WTC11 (cell line): ENCODE measurements at regions not wholly inside any gene's neighbourhood (a gene's known extent, or its start where the extent isn't known, plus 50 kb on each side); places are given as distances from the start of the nearest gene placed in this dataset.

Source experiments
- ATAC-seq: fragments of 200-7000 bp; cut with Tn5 transposase; 2 replicates; pipeline ENCODE4 v1.10.0; 2021; ENCODE audit warnings: mild to moderate bottlenecking, moderate library complexity
- CTCF ChIA-PET: fragments of 300-600 bp; sonication (Branson Sonifier 250); formaldehyde crosslinking; loops from one replicate; lab custom pipeline; 2021; ENCODE audit warnings: antibody characterized with exemption; lab: Charles Lee
- POLR2A ChIA-PET: fragments of 350-600 bp; sonication (Branson Sonifier 250); formaldehyde crosslinking; loops from one replicate; lab custom pipeline; 2021; ENCODE audit warnings: antibody characterized with exemption; lab: Charles Lee
- DNase-seq: peaks from one replicate; pipeline ENCODE4 v3.0.0; 2021; ENCODE audit warnings: low spot score
- H3K27ac Mint-ChIP-seq: 2 replicates; pipeline ENCODE4 v1.8.0; 2021; ENCODE audit warnings: mixed read lengths
- H3K27me3 Mint-ChIP-seq: 2 replicates; pipeline ENCODE4 v1.8.0; 2021; ENCODE audit warnings: low read depth, mild to moderate bottlenecking, moderate library complexity, mixed read lengths
- H3K36me3 Mint-ChIP-seq: 2 replicates; pipeline ENCODE4 v1.8.0; 2021; ENCODE audit warnings: mixed read lengths
- H3K4me1 Mint-ChIP-seq: 2 replicates; pipeline ENCODE4 v1.8.0; 2022; ENCODE audit warnings: mixed read lengths
- H3K4me3 Mint-ChIP-seq: 2 replicates; pipeline ENCODE4 v1.8.0; 2021; ENCODE audit warnings: mild to moderate bottlenecking, moderate library complexity, mixed read lengths
- H3K9me3 Mint-ChIP-seq: 2 replicates; pipeline ENCODE4 v1.8.0; 2021; ENCODE audit warnings: mixed read lengths
- AFF4 ChIP-seq: sonication (generic); formaldehyde crosslinking; IDR thresholded peaks from 2 replicates; pipeline ENCODE4 v1.8.1; 2023; ENCODE audit warnings: mild to moderate bottlenecking, missing genetic modification reagents, borderline replicate concordance
- ATF2 ChIP-seq: sonication (generic); formaldehyde crosslinking; IDR thresholded peaks from 2 replicates; pipeline ENCODE4 v1.8.1; 2022; ENCODE audit warnings: low read depth, missing genetic modification reagents, borderline replicate concordance
- ESRRA ChIP-seq: sonication (generic); formaldehyde crosslinking; IDR thresholded peaks from 2 replicates; pipeline ENCODE4 v1.8.1; 2022; ENCODE audit warnings: mild to moderate bottlenecking, missing genetic modification reagents, borderline replicate concordance
- FOXK1 ChIP-seq: sonication (generic); formaldehyde crosslinking; IDR thresholded peaks from 2 replicates; pipeline ENCODE4 v1.8.0; 2022; ENCODE audit warnings: mild to moderate bottlenecking, moderate library complexity, missing genetic modification reagents
- HMGA2 ChIP-seq: fragments of 250-450 bp; sonication (Bioruptor Pico); IDR thresholded peaks from 2 replicates; pipeline ENCODE4 v1.4.0; 2021; ENCODE audit warnings: mild to moderate bottlenecking, moderate library complexity
- KAT7 ChIP-seq: sonication (generic); formaldehyde crosslinking; IDR thresholded peaks from 2 replicates; pipeline ENCODE4 v1.8.1; 2023; ENCODE audit warnings: missing genetic modification reagents, mild to moderate bottlenecking, borderline replicate concordance
- MXD4 ChIP-seq: fragments of 250-450 bp; sonication (Bioruptor Pico); IDR thresholded peaks from 2 replicates; pipeline ENCODE4 v1.8.0; 2021; ENCODE audit warnings: mild to moderate bottlenecking, moderate library complexity, borderline replicate concordance
- NFATC4 ChIP-seq: fragments of 250-450 bp; sonication (Bioruptor Pico); IDR thresholded peaks from 2 replicates; pipeline ENCODE4 v1.9.0; 2021; ENCODE audit warnings: mild to moderate bottlenecking
- NFYB ChIP-seq: sonication (generic); formaldehyde crosslinking; conservative IDR thresholded peaks from 2 replicates; pipeline ENCODE4 v1.8.0; 2022; ENCODE audit warnings: low read depth, missing genetic modification reagents
- NR1H2 ChIP-seq: sonication (generic); formaldehyde crosslinking; IDR thresholded peaks from 2 replicates; pipeline ENCODE4 v1.9.0; 2021; ENCODE audit warnings: mild to moderate bottlenecking, moderate library complexity, missing genetic modification reagents
- NR3C1 ChIP-seq: sonication (generic); formaldehyde crosslinking; conservative IDR thresholded peaks from 2 replicates; pipeline ENCODE4 v1.8.1; 2023; ENCODE audit warnings: low read depth, mild to moderate bottlenecking, missing genetic modification reagents
- RELA ChIP-seq: sonication (generic); formaldehyde crosslinking; IDR thresholded peaks from 2 replicates; pipeline ENCODE4 v1.8.1; 2022; ENCODE audit warnings: missing genetic modification reagents, mild to moderate bottlenecking, borderline replicate concordance
- SMAD3 ChIP-seq: sonication (generic); formaldehyde crosslinking; IDR thresholded peaks from 2 replicates; pipeline ENCODE4 v1.8.0; 2022; ENCODE audit warnings: missing genetic modification reagents, mild to moderate bottlenecking, borderline replicate concordance
- SMAD4 ChIP-seq: sonication (generic); formaldehyde crosslinking; IDR thresholded peaks from 2 replicates; pipeline ENCODE4 v1.8.0; 2022; ENCODE audit warnings: mild to moderate bottlenecking, missing genetic modification reagents
- TEAD1 ChIP-seq: sonication (generic); formaldehyde crosslinking; IDR thresholded peaks from 2 replicates; pipeline ENCODE4 v1.8.0; 2022; ENCODE audit warnings: mild to moderate bottlenecking, missing genetic modification reagents
- USF1 ChIP-seq: sonication (generic); formaldehyde crosslinking; IDR thresholded peaks from 2 replicates; pipeline ENCODE4 v1.8.0; 2022; ENCODE audit warnings: mild to moderate bottlenecking, missing genetic modification reagents
- ZNF263 ChIP-seq: sonication (generic); formaldehyde crosslinking; IDR thresholded peaks from 2 replicates; pipeline ENCODE4 v1.8.1; 2022; ENCODE audit warnings: low read depth, mild to moderate bottlenecking, moderate library complexity, missing genetic modification reagents
- ZNF317 ChIP-seq: sonication (generic); formaldehyde crosslinking; IDR thresholded peaks from 2 replicates; pipeline ENCODE4 v1.8.1; 2023; ENCODE audit warnings: low read depth, mild to moderate bottlenecking, moderate library complexity, missing genetic modification reagents, borderline replicate concordance
- TF ChIP-seq, protein P1 (sequence below): fragments of 200-600 bp; IDR thresholded peaks from 2 replicates; pipeline ENCODE4 v1.8.0; 2022; ENCODE audit warnings: antibody characterized with exemption
- TF ChIP-seq, protein P2 (sequence below): sonication (generic); formaldehyde crosslinking; IDR thresholded peaks from 2 replicates; pipeline ENCODE4 v1.8.0; 2022; ENCODE audit warnings: mild to moderate bottlenecking, missing genetic modification reagents

- H3K4me1 Mint-ChIP-seq, result no peaks in the 10 kb centered on the region
- H3K9me3 Mint-ChIP-seq, result no peaks in the 10 kb centered on the region
- H3K36me3 Mint-ChIP-seq, result no peaks in the 10 kb centered on the region
- POLR2A ChIA-PET, result no interaction called here
- DNase-seq (no peak), ATAC-seq (no peak)
- CTCF ChIA-PET, result no interaction called here
- no peak overlapping the region for H3K4me3 Mint-ChIP-seq
- TF ChIP-seq RELA (no peak), KAT7 (CRISPR knock-in tag) (no peak), TEAD1 (CRISPR knock-in tag) (no peak), AFF4 (CRISPR knock-in tag) (no peak)
- no peak overlapping the region for H3K27ac Mint-ChIP-seq
- no peaks in the 10 kb centered on the region for H3K27me3 Mint-ChIP-seq
Measured at GRCh38 chrY:7204456-7204855, 292.9 kb upstream of the AMELY start.

DNA sequence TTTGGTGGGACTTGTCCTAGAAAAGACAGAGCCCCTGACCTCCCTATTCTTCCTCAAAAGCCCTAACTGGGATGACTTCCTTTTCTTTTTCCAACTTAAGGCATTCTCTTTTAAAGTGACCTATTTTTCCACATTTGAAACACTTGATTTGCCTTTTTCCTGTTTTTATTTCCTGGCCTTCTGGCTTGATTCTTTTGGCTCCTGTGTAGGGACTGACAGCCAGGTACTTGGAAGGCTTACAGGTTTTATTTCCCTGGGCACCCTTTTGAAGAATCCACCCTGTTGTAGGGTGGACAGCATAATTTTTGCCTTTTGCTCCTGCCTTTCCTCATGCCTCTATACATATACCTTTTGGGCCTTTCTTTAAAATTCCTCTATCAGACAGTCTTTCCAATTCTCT is 271.0 kb upstream of the AMELY start:
- no peaks in the 10 kb centered on the region for H3K36me3 Mint-ChIP-seq
- H3K9me3 Mint-ChIP-seq, result no peaks in the 10 kb centered on the region
- H3K27me3 Mint-ChIP-seq, result no peaks in the 10 kb centered on the region
- H3K27ac Mint-ChIP-seq, result no peak overlapping the region
- H3K4me3 Mint-ChIP-seq, result no peak overlapping the region
- CTCF ChIA-PET, result no interaction called here
- no peak for DNase-seq
- POLR2A ChIA-PET, result no interaction called here
- ATAC-seq, result no peak
- no peaks in the 10 kb centered on the region for H3K4me1 Mint-ChIP-seq
- TF ChIP-seq NR1H2 (CRISPR knock-in tag), result no peak
- TF ChIP-seq KAT7 (CRISPR knock-in tag), result no peak
- no peak for TF ChIP-seq ZNF317 (CRISPR knock-in tag)
- TF ChIP-seq ZNF263 (CRISPR knock-in tag), result no peak
- TF ChIP-seq, protein P1, sequence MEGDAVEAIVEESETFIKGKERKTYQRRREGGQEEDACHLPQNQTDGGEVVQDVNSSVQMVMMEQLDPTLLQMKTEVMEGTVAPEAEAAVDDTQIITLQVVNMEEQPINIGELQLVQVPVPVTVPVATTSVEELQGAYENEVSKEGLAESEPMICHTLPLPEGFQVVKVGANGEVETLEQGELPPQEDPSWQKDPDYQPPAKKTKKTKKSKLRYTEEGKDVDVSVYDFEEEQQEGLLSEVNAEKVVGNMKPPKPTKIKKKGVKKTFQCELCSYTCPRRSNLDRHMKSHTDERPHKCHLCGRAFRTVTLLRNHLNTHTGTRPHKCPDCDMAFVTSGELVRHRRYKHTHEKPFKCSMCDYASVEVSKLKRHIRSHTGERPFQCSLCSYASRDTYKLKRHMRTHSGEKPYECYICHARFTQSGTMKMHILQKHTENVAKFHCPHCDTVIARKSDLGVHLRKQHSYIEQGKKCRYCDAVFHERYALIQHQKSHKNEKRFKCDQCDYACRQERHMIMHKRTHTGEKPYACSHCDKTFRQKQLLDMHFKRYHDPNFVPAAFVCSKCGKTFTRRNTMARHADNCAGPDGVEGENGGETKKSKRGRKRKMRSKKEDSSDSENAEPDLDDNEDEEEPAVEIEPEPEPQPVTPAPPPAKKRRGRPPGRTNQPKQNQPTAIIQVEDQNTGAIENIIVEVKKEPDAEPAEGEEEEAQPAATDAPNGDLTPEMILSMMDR, result no peak

- TF ChIP-seq USF1 (no peak), NR3C1 (CRISPR knock-in tag) (no peak), SMAD4 (CRISPR knock-in tag) (no peak), NFYB (CRISPR knock-in tag) (no peak), NFATC4 (CRISPR knock-in tag) (no peak), FOXK1 (CRISPR knock-in tag) (no peak), MXD4 (CRISPR knock-in tag) (no peak), ATF2 (CRISPR knock-in tag) (no peak), HMGA2 (CRISPR knock-in tag) (no peak), NR1H2 (CRISPR knock-in tag) (no peak), KAT7 (CRISPR knock-in tag) (no peak), SMAD3 (CRISPR knock-in tag) (no peak), RELA (no peak), ESRRA (CRISPR knock-in tag) (no peak)
- TF ChIP-seq, protein P2, sequence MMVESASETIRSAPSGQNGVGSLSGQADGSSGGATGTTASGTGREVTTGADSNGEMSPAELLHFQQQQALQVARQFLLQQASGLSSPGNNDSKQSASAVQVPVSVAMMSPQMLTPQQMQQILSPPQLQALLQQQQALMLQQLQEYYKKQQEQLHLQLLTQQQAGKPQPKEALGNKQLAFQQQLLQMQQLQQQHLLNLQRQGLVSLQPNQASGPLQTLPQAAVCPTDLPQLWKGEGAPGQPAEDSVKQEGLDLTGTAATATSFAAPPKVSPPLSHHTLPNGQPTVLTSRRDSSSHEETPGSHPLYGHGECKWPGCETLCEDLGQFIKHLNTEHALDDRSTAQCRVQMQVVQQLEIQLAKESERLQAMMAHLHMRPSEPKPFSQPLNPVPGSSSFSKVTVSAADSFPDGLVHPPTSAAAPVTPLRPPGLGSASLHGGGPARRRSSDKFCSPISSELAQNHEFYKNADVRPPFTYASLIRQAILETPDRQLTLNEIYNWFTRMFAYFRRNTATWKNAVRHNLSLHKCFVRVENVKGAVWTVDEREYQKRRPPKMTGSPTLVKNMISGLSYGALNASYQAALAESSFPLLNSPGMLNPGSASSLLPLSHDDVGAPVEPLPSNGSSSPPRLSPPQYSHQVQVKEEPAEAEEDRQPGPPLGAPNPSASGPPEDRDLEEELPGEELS (CRISPR knock-in tag), result no peak
- CTCF ChIA-PET, result no interaction called here
- Mint-ChIP-seq H3K4me3 (no peak overlapping the region), H3K36me3 (no peaks in the 10 kb centered on the region), H3K4me1 (no peaks in the 10 kb centered on the region), H3K9me3 (no peaks in the 10 kb centered on the region), H3K27ac (no peak overlapping the region), H3K27me3 (no peaks in the 10 kb centered on the region)
- DNase-seq, result no peak
- POLR2A ChIA-PET, result no interaction called here
- ATAC-seq, result no peak
Measured at GRCh38 chrY:7177631-7178030, 266.1 kb upstream of the AMELY start.
